ENCODE measurements at regions not wholly inside any gene's neighbourhood (a gene's known extent, or its start where the extent isn't known, plus 50 kb on each side); places are given as distances from the start of the nearest gene placed in this dataset.

DNA sequence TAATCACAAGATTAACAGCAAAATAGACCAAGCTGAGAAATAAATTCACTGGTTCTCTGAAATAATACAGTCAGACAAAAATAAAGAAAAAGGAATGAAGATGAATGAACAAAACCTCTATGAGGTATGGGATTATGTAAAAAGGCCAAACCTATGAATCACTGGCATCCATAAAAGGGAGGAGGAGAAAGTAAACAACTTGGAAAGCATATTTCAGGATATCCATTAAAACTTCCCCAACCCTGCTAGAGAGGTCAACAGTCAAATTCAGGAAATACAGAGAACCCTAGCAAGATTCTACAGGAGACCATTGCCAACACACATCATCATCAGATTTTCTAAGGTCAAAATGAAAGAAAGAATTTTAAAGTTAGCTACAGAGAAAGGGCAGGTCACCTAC lies 649.7 kb upstream of the CBLB start:
- H3K27me3 ChIP-seq, result no peaks in the 10 kb centered on the region
- in situ Hi-C loops (cut with MboI; ENCODE audit: low pct_ligation_motif_present in 1 of 4, low pct_unique_long_range_greater_than_20kb in 1 of 4, low sequenced_read_pairs in 3 of 4) (no loop called here), intact Hi-C loops (cut with DNase I; ENCODE audit: low total_unique reads) (no loop called here)

DNA sequence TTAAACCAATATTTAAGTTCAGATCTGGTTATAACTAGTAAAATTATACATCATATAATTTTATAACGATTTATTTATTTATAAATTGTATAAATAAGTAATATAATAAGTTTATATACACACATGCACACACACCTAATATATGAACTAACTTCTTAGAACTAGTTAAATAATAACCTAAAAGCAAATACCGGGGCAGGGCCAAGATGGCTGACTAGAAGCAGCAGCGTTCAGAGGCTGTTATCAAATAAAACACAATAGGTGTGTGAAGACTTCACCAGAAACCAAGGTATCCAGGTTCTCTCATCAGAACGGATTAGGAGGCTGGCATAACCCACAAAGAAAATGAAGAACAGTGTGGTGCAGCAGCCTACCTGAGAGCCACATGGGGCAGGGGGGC lies 653.6 kb upstream of the CBLB start:
- no peaks in the 10 kb centered on the region for H3K9me3 ChIP-seq
- TF ChIP-seq POLR2AphosphoS5 (IDR thresholded peaks at IDR 0.05) (no peak), EP300 (IDR thresholded peaks at IDR 0.05; ENCODE audit: low read depth) (no peak), POLR2A (IDR thresholded peaks at IDR 0.05) (no peak)
- TF ChIP-seq, protein P1, sequence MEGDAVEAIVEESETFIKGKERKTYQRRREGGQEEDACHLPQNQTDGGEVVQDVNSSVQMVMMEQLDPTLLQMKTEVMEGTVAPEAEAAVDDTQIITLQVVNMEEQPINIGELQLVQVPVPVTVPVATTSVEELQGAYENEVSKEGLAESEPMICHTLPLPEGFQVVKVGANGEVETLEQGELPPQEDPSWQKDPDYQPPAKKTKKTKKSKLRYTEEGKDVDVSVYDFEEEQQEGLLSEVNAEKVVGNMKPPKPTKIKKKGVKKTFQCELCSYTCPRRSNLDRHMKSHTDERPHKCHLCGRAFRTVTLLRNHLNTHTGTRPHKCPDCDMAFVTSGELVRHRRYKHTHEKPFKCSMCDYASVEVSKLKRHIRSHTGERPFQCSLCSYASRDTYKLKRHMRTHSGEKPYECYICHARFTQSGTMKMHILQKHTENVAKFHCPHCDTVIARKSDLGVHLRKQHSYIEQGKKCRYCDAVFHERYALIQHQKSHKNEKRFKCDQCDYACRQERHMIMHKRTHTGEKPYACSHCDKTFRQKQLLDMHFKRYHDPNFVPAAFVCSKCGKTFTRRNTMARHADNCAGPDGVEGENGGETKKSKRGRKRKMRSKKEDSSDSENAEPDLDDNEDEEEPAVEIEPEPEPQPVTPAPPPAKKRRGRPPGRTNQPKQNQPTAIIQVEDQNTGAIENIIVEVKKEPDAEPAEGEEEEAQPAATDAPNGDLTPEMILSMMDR (IDR thresholded peaks at IDR 0.05), result no peak
- in situ Hi-C loops (cut with MboI; ENCODE audit: low pct_ligation_motif_present in 1 of 4, low pct_unique_long_range_greater_than_20kb in 1 of 4, low sequenced_read_pairs in 3 of 4), result no loop called here
- DNase-seq, result no peak
- H3K27me3 ChIP-seq, result no peaks in the 10 kb centered on the region
- no peak overlapping the region for H3K4me3 ChIP-seq
- H3K27ac ChIP-seq, result no peak overlapping the region
- H3K4me1 ChIP-seq, result peaks cover 0 to 4% (median 0%) of the 10 kb centered on the region in 4 donors
- 37 to 57% methylated on average over 4 of the region's 4 CpGs for WGBS, 2 donors (ENCODE audit: low coverage in 1 of 2)
- intact Hi-C loops (cut with DNase I; ENCODE audit: low total_unique reads), result no loop called here
- H3K36me3 ChIP-seq, result no peaks in the 10 kb centered on the region

More for the DNA sequence above, 649.7 kb upstream of the CBLB start:
- no peak overlapping the region for H3K27ac ChIP-seq
- TF ChIP-seq EP300 (IDR thresholded peaks at IDR 0.05; ENCODE audit: low read depth) (no peak), POLR2AphosphoS5 (IDR thresholded peaks at IDR 0.05) (no peak), POLR2A (IDR thresholded peaks at IDR 0.05) (no peak)
- TF ChIP-seq, protein P1 (IDR thresholded peaks at IDR 0.05), result no peak
- no peak for DNase-seq
- no peaks in the 10 kb centered on the region for H3K9me3 ChIP-seq
- peaks cover 0 to 4% (median 0%) of the 10 kb centered on the region in 4 donors for H3K4me1 ChIP-seq
- no peaks in the 10 kb centered on the region for H3K36me3 ChIP-seq
- no peak overlapping the region for H3K4me3 ChIP-seq

DNA sequence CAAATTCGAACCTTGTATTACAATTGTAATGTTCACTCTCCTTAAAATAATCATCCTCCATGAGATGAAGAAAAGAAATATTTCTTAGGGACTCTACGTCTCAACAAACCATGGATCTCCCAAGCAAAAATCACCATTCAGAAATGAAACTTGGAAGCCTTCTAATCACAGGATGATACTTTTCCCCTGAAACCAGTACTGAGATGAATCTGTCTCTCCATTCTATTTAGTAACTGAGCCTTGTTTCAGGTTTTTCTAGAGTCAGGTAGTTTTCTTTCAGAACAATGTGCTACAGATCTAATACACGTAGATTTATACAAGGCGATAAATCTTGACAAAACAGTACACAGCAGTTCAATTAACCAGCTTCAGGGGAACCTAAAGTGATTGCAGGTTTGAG lies 660.1 kb upstream of the CBLB start:
- 82 to 88% methylated on average over 4 of the region's 4 CpGs for WGBS, 2 donors (ENCODE audit: low coverage in 1 of 2)
- in situ Hi-C loops (cut with MboI; ENCODE audit: low pct_ligation_motif_present in 1 of 4, low pct_unique_long_range_greater_than_20kb in 1 of 4, low sequenced_read_pairs in 3 of 4), result no loop called here
- H3K27ac ChIP-seq, result no peak overlapping the region
- no peaks in the 10 kb centered on the region for H3K36me3 ChIP-seq
- intact Hi-C loops (cut with DNase I; ENCODE audit: low total_unique reads), result no loop called here
- H3K4me1 ChIP-seq, result no peaks in the 10 kb centered on the region
- TF ChIP-seq EP300 (IDR thresholded peaks at IDR 0.05; ENCODE audit: low read depth) (no peak), POLR2AphosphoS5 (IDR thresholded peaks at IDR 0.05) (no peak), POLR2A (IDR thresholded peaks at IDR 0.05) (no peak)
- TF ChIP-seq, protein P1 (IDR thresholded peaks at IDR 0.05), result no peak
- H3K9me3 ChIP-seq, result no peaks in the 10 kb centered on the region
- no peak overlapping the region for H3K4me3 ChIP-seq
- no peaks in the 10 kb centered on the region for H3K27me3 ChIP-seq
- no peak for DNase-seq

DNA sequence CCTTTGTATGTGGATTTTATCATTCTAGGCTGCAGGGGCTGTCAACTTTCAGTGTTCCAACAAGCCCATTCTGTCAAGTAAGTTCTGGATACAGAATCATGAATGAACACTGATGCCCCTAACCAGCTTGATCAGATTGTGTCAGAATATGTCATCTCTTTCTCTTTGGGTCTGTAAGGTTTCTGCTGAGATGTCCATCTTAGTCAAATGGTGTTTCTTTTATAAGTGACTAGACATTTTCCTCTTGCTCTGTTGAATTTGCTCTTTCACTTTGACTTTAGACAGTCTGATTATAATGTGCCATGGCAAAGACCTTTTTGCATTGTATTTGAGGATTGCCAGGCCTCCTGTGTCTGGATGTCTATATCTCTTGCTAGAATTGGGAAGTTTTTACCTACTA lies 660.9 kb upstream of the CBLB start:
- TF ChIP-seq POLR2AphosphoS5 (IDR thresholded peaks at IDR 0.05) (no peak), EP300 (IDR thresholded peaks at IDR 0.05; ENCODE audit: low read depth) (no peak), POLR2A (IDR thresholded peaks at IDR 0.05) (no peak)
- TF ChIP-seq, protein P1 (IDR thresholded peaks at IDR 0.05), result no peak
- H3K36me3 ChIP-seq, result no peaks in the 10 kb centered on the region
- H3K4me1 ChIP-seq, result no peaks in the 10 kb centered on the region
- no peaks in the 10 kb centered on the region for H3K27me3 ChIP-seq
- in situ Hi-C loops (cut with MboI; ENCODE audit: low pct_ligation_motif_present in 1 of 4, low pct_unique_long_range_greater_than_20kb in 1 of 4, low sequenced_read_pairs in 3 of 4), result no loop called here
- no peaks in the 10 kb centered on the region for H3K9me3 ChIP-seq
- no peak overlapping the region for H3K4me3 ChIP-seq
- intact Hi-C loops (cut with DNase I; ENCODE audit: low total_unique reads), result no loop called here
- H3K27ac ChIP-seq, result no peak overlapping the region
- DNase-seq, result no peak

All from transverse colon (tissue), 4 donors.